HG03139 (cell line): ENCODE measurements at regions not wholly inside any gene's neighbourhood (a gene's known extent, or its start where the extent isn't known, plus 50 kb on each side); places are given as distances from the start of the nearest gene placed in this dataset.

Source experiments
- ATAC-seq: cut with Tn5 transposase; IDR thresholded peaks from one replicate; pipeline ENCODE4 v1.9.1; 2021; ENCODE audit not compliant: unreplicated experiment

GRCh38 chr3:88921986-88922385 lies 185.4 kb upstream of the EPHA3 start:
- ATAC-seq = no peak

- ATAC-seq = no peak
Observed at GRCh38 chr3:88926221-88926620, 181.2 kb upstream of the EPHA3 start.

- ATAC-seq = no peak
Observed at GRCh38 chr3:88930611-88931010, 176.8 kb upstream of the EPHA3 start.

- no peak for ATAC-seq
Observed at GRCh38 chr3:88936831-88937230, 170.6 kb upstream of the EPHA3 start.

- ATAC-seq = no peak
Observed at GRCh38 chr3:88940296-88940695, 167.1 kb upstream of the EPHA3 start.

GRCh38 chr3:88947013-88947412 lies 160.4 kb upstream of the EPHA3 start:
- ATAC-seq = no peak

- ATAC-seq = no peak
Observed at GRCh38 chr3:88954853-88955252, 152.6 kb upstream of the EPHA3 start.

- ATAC-seq = no peak
Observed at GRCh38 chr3:88955274-88955673, 152.1 kb upstream of the EPHA3 start.

GRCh38 chr3:88957711-88958439 lies 149.5 kb upstream of the EPHA3 start:
- no peak for ATAC-seq

- ATAC-seq = no peak
Observed at GRCh38 chr3:88960019-88960418, 147.4 kb upstream of the EPHA3 start.

- ATAC-seq = no peak
Observed at GRCh38 chr3:88963003-88963402, 144.4 kb upstream of the EPHA3 start.

- ATAC-seq = no peak
Observed at GRCh38 chr3:88979760-88980159, 127.7 kb upstream of the EPHA3 start.

- ATAC-seq = no peak
Observed at GRCh38 chr3:88983458-88983857, 124.0 kb upstream of the EPHA3 start.

- ATAC-seq = no peak
Observed at GRCh38 chr3:88984256-88984655, 123.2 kb upstream of the EPHA3 start.

GRCh38 chr3:88984832-88985231 lies 122.6 kb upstream of the EPHA3 start:
- no peak for ATAC-seq

GRCh38 chr3:88985491-88985890 lies 121.9 kb upstream of the EPHA3 start:
- ATAC-seq = no peak

GRCh38 chr3:88986834-88987233 lies 120.6 kb upstream of the EPHA3 start:
- no peak for ATAC-seq

GRCh38 chr3:88987776-88988175 lies 119.6 kb upstream of the EPHA3 start:
- no peak for ATAC-seq

- ATAC-seq = no peak
Observed at GRCh38 chr3:88988906-88989305, 118.5 kb upstream of the EPHA3 start.

- ATAC-seq = no peak
Observed at GRCh38 chr3:88991496-88991895, 115.9 kb upstream of the EPHA3 start.

- ATAC-seq = no peak
Observed at GRCh38 chr3:88996691-88997090, 110.7 kb upstream of the EPHA3 start.

- ATAC-seq = no peak
Observed at GRCh38 chr3:88997260-88997659, 110.2 kb upstream of the EPHA3 start.

- ATAC-seq = no peak
Observed at GRCh38 chr3:89000886-89001285, 106.5 kb upstream of the EPHA3 start.
